ENCODE measurements at regions not wholly inside any gene's neighbourhood (a gene's known extent, or its start where the extent isn't known, plus 50 kb on each side); places are given as distances from the start of the nearest gene placed in this dataset.

- TF ChIP-seq POLR2A (IDR thresholded peaks at IDR 0.05) (no peak), CTCF (IDR thresholded peaks at IDR 0.05) (no peak)
Observed at GRCh38 chr7:109336531-109336930, 766.9 kb downstream of the DNAJB9 start.

All from body of pancreas (tissue), 4 donors.